Left lung (tissue), 4 donors: ENCODE measurements at regions not wholly inside any gene's neighbourhood (a gene's known extent, or its start where the extent isn't known, plus 50 kb on each side); places are given as distances from the start of the nearest gene placed in this dataset.
A peak's percentile ranks its signal among the peaks of the same experiment; 100 is the strongest.

ENCODE experiments used
- ATAC-seq: fragments of 200-7000 bp; cut with Tn5 transposase; one replicate; pipeline ENCODE4 v1.9.1; 2020; ENCODE audit warnings: moderate library complexity
- DNase-seq, 4 donors: peaks; one replicate each; pipeline ENCODE4 v3.0.0-alpha.2; 2013 to 2020
- H3K27ac ChIP-seq, 2 donors: fragments of 200-600 bp; sonication (generic) in 1 of 2; one replicate each; pipeline versions ENCODE4 v1.5.0 to v1.8.0; 2020 to 2021
- H3K27me3 ChIP-seq, 2 donors: fragments of 200-600 bp; sonication (generic) in 1 of 2; one replicate each; pipeline versions ENCODE4 v1.5.0 to v1.8.0; 2020 to 2021
- H3K36me3 ChIP-seq, 2 donors: fragments of 200-600 bp; sonication (generic) in 1 of 2; one replicate each; pipeline versions ENCODE4 v1.5.0 to v1.8.0; 2020 to 2021
- H3K4me1 ChIP-seq, 2 donors: fragments of 200-600 bp; one replicate each; pipeline ENCODE4 v1.8.0; 2021
- H3K4me3 ChIP-seq, 2 donors: fragments of 200-600 bp; sonication (generic) in 1 of 2; one replicate each; pipeline versions ENCODE4 v1.5.0 to v1.8.0; 2020 to 2021; ENCODE audit warnings: mild to moderate bottlenecking in 1 of 2
- H3K9me3 ChIP-seq, 2 donors: fragments of 200-600 bp; sonication (generic) in 1 of 2; one replicate each; pipeline versions ENCODE4 v1.5.0 to v1.8.0; 2020 to 2021
- CTCF ChIP-seq, 2 donors: fragments of 200-600 bp; sonication (generic) in 1 of 2; IDR thresholded peaks; one replicate each; pipeline versions ENCODE4 v1.5.0 to v1.8.0; 2021; ENCODE audit warnings: antibody characterized with exemption in 2 of 2
- intact Hi-C, 2 donors: fragments of 100-400 bp; cut with DNase I; formaldehyde crosslinking; loops; one replicate each; pipeline versions ENCODE4 v1.11.2 to v1.14.2; 2022
- donor health status: DM: no; HTN: yes; CAD: no.
- donor health status: DM: no; HTN: no; CAD: no.

GRCh38 chr11:131194726-131195125 lies 175.7 kb upstream of the NTM start:
- Histone ChIP-seq H3K36me3 (no peaks in the 10 kb centered on the region), H3K27me3 (peaks cover 0 to 14% of the 10 kb centered on the region in 2 donors), H3K27ac (no peak overlapping the region), H3K9me3 (no peaks in the 10 kb centered on the region), H3K4me3 (no peak overlapping the region), H3K4me1 (peaks cover 0 to 6% of the 10 kb centered on the region in 2 donors)
- TF ChIP-seq CTCF (IDR thresholded peaks at IDR 0.05) = no peak
- intact Hi-C loops = no loop called here
- no peak for ATAC-seq
- DNase-seq = no peak

- ATAC-seq (peak; percentile 58), DNase-seq (peak in 2 of 4 donors; percentile 50 to 55)
- Histone ChIP-seq H3K36me3 (no peaks in the 10 kb centered on the region), H3K27ac (no peak overlapping the region), H3K27me3 (peaks cover 0 to 14% of the 10 kb centered on the region in 2 donors), H3K9me3 (no peaks in the 10 kb centered on the region), H3K4me3 (no peak overlapping the region), H3K4me1 (peaks cover 0 to 6% of the 10 kb centered on the region in 2 donors)
- intact Hi-C loops = no loop called here
- no peak for TF ChIP-seq CTCF (IDR thresholded peaks at IDR 0.05)
Measured at GRCh38 chr11:131195661-131196517, 174.5 kb upstream of the NTM start.

- DNase-seq (peak in 1 of 4 donors; percentile 52), ATAC-seq (no peak)
- no peak for TF ChIP-seq CTCF (IDR thresholded peaks at IDR 0.05)
- Histone ChIP-seq H3K4me1 (peaks cover 0 to 6% of the 10 kb centered on the region in 2 donors), H3K36me3 (no peaks in the 10 kb centered on the region), H3K27ac (no peak overlapping the region), H3K4me3 (no peak overlapping the region), H3K9me3 (no peaks in the 10 kb centered on the region), H3K27me3 (peaks cover 0 to 11% of the 10 kb centered on the region in 2 donors)
- intact Hi-C loops = no loop called here
Measured at GRCh38 chr11:131198161-131199014, 172.0 kb upstream of the NTM start.

GRCh38 chr11:131199015-131199280 lies 171.5 kb upstream of the NTM start:
- H3K4me3 ChIP-seq = no peak overlapping the region
- peaks cover 0 to 6% of the 10 kb centered on the region in 2 donors for H3K4me1 ChIP-seq
- intact Hi-C loops = no loop called here
- DNase-seq (peak in 1 of 4 donors; percentile 60), ATAC-seq (no peak)
- no peak for TF ChIP-seq CTCF (IDR thresholded peaks at IDR 0.05)
- H3K36me3 ChIP-seq = no peaks in the 10 kb centered on the region
- peaks cover 0 to 11% of the 10 kb centered on the region in 2 donors for H3K27me3 ChIP-seq
- H3K27ac ChIP-seq = no peak overlapping the region
- H3K9me3 ChIP-seq = no peaks in the 10 kb centered on the region

GRCh38 chr11:131201674-131202073 lies 168.7 kb upstream of the NTM start:
- Histone ChIP-seq H3K27ac (no peak overlapping the region), H3K36me3 (no peaks in the 10 kb centered on the region), H3K27me3 (peaks cover 0 to 11% of the 10 kb centered on the region in 2 donors), H3K4me1 (no peaks in the 10 kb centered on the region), H3K9me3 (no peaks in the 10 kb centered on the region), H3K4me3 (no peak overlapping the region)
- intact Hi-C loops = no loop called here
- peak in 1 of 4 donors; percentile 67 for DNase-seq
- TF ChIP-seq CTCF (IDR thresholded peaks at IDR 0.05) = no peak
- no peak for ATAC-seq
